ENCODE measurements at regions not wholly inside any gene's neighbourhood (a gene's known extent, or its start where the extent isn't known, plus 50 kb on each side); places are given as distances from the start of the nearest gene placed in this dataset.

DNA sequence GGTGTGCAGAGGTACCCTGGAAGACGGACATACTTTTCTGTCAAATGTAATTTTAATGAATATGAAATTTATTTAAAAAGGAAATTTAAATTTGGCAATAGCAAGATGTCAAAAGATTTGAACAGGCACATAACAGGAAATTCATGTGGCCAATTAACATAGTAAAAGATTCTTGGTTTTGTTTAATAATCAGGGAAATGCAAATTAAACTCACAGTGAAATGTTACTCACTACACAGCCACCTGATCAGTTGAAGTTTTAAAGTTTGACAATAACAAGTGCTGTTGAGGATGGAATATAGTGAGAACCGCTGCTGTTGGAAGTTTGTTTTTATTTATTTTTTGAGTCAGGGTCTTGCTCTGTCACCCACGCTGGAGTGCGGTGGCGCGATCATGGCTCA is 63.9 kb downstream of the TEX35 start:
- no peaks in the 10 kb centered on the region for H3K27me3 ChIP-seq
- H3K4me1 ChIP-seq (ENCODE audit: insufficient read depth), result peaks cover 7% of the 10 kb centered on the region
- no peaks in the 10 kb centered on the region for H3K9me3 ChIP-seq
- TF ChIP-seq, protein P1, sequence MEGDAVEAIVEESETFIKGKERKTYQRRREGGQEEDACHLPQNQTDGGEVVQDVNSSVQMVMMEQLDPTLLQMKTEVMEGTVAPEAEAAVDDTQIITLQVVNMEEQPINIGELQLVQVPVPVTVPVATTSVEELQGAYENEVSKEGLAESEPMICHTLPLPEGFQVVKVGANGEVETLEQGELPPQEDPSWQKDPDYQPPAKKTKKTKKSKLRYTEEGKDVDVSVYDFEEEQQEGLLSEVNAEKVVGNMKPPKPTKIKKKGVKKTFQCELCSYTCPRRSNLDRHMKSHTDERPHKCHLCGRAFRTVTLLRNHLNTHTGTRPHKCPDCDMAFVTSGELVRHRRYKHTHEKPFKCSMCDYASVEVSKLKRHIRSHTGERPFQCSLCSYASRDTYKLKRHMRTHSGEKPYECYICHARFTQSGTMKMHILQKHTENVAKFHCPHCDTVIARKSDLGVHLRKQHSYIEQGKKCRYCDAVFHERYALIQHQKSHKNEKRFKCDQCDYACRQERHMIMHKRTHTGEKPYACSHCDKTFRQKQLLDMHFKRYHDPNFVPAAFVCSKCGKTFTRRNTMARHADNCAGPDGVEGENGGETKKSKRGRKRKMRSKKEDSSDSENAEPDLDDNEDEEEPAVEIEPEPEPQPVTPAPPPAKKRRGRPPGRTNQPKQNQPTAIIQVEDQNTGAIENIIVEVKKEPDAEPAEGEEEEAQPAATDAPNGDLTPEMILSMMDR (IDR thresholded peaks at IDR 0.05), result no peak
- TF ChIP-seq POLR2A (IDR thresholded peaks at IDR 0.05) (no peak), EP300 (IDR thresholded peaks at IDR 0.05) (no peak)
- no peak overlapping the region for H3K27ac ChIP-seq
- DNase-seq, result no peak
- intact Hi-C loops (cut with DNase I), result no loop called here
- H3K4me3 ChIP-seq, result no peak overlapping the region
- WGBS, 3 donors, result 92 to 97% (median 95%) methylated on average over 6 of the region's 6 CpGs
- no peaks in the 10 kb centered on the region for H3K36me3 ChIP-seq

DNA sequence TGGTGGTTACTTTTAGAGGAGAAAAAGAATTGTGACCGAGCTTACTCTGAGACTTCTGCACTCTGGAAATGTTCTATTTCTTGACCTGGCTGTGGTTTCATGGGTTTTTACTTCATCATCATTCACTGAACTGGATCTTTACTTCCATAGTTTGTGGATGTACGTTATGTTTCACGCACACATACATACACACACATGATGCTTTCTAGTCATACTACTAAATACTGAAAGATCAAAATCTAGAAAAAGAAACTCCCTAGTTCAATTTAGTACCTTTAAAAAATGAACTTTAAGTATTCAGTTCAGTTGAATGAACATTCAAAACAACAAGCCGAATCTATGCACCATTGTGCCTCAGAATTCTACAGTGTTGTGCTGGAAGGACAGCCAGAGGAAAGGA is 65.0 kb downstream of the TEX35 start:
- no peak overlapping the region for H3K27ac ChIP-seq

DNA sequence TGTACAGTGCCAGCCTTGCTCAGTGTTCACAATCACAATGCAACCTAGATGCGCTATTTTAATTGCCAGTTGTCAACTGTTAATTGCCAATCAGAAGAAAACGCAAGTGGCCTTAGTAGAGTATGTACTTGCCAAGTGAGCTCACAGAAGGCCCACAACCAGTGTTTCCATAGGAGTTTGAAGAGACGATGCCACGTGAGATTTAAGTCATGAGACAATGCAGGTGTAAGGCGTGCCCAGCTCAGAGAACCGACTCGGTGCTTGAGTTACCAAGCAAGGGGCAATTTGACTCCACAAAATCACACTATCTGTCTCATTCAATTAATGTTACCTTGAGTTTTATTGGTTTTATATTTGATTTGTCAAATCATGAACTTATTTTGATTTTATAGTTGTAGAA is 65.6 kb downstream of the TEX35 start:
- Histone ChIP-seq H3K4me1 (ENCODE audit: insufficient read depth) (peaks cover 7% of the 10 kb centered on the region), H3K4me3 (no peak overlapping the region), H3K36me3 (no peaks in the 10 kb centered on the region), H3K9me3 (no peaks in the 10 kb centered on the region), H3K27ac (no peak overlapping the region), H3K27me3 (no peaks in the 10 kb centered on the region)
- intact Hi-C loops (cut with DNase I), result no loop called here
- no peak for TF ChIP-seq POLR2A (IDR thresholded peaks at IDR 0.05)
- TF ChIP-seq EP300 (IDR thresholded peaks at IDR 0.05), result no peak
- WGBS, 3 donors, result 95 to 98% (median 96%) methylated on average over 7 of the region's 7 CpGs
- DNase-seq, result no peak

More for the DNA sequence above, 65.0 kb downstream of the TEX35 start:
- no peak for TF ChIP-seq POLR2A (IDR thresholded peaks at IDR 0.05)
- TF ChIP-seq EP300 (IDR thresholded peaks at IDR 0.05), result no peak
- TF ChIP-seq, protein P1 (IDR thresholded peaks at IDR 0.05), result no peak
- 89 to 93% (median 93%) methylated on average over 4 of the region's 4 CpGs for WGBS, 3 donors
- no peak for DNase-seq
- Histone ChIP-seq H3K4me3 (no peak overlapping the region), H3K9me3 (no peaks in the 10 kb centered on the region), H3K27me3 (no peaks in the 10 kb centered on the region), H3K4me1 (ENCODE audit: insufficient read depth) (peaks cover 7% of the 10 kb centered on the region), H3K36me3 (no peaks in the 10 kb centered on the region)
- intact Hi-C loops (cut with DNase I), result no loop called here

DNA sequence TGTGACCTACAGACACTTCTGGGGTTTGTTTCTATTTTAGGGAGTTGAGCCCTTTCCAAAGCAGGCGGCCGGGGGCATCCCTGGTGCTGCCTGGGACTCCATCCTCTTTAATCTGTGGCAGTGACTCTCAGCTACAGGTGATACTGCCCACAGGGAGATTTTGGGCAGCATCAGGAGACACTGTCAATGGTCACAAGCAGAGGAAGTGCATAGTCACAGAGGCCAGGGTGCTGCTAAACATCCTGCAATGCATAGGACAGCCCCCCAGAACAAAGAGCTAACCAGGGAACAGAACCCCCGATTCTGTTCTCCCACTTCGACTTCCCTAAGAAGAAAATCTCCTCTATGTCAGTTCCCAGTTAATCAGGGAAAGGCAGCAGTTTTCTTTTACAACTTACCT is 66.2 kb downstream of the TEX35 start:
- no peaks in the 10 kb centered on the region for H3K36me3 ChIP-seq
- H3K4me1 ChIP-seq (ENCODE audit: insufficient read depth), result peaks cover 7% of the 10 kb centered on the region
- DNase-seq, result no peak
- no peak for TF ChIP-seq EP300 (IDR thresholded peaks at IDR 0.05)
- no peak for TF ChIP-seq POLR2A (IDR thresholded peaks at IDR 0.05)
- TF ChIP-seq, protein P1 (IDR thresholded peaks at IDR 0.05), result no peak
- H3K27ac ChIP-seq, result no peak overlapping the region
- no peaks in the 10 kb centered on the region for H3K27me3 ChIP-seq
- 89 to 91% (median 90%) methylated on average over 4 of the region's 4 CpGs for WGBS, 3 donors
- intact Hi-C loops (cut with DNase I), result no loop called here
- H3K9me3 ChIP-seq, result no peaks in the 10 kb centered on the region
- H3K4me3 ChIP-seq, result no peak overlapping the region

DNA sequence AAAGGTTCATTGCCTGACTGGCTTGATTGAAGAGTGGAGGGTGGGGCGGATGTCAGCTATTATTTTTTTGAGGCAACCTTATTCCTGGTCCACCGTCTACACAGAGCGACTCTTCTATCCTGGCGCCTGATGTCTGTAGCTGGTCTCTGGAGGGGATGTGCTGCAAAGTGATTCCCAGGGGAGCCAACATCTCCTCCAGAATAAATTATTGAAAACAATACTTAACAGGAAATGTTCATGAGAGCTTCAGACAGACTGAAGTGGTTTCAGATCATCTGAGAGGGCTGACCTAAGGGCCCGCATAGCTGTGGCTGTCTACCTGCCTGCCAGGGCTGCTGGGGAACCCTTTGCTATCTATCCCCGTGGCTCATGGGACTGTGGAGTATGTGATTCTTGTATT is 66.7 kb downstream of the TEX35 start:
- Histone ChIP-seq H3K36me3 (no peaks in the 10 kb centered on the region), H3K27ac (no peak overlapping the region), H3K9me3 (no peaks in the 10 kb centered on the region), H3K27me3 (no peaks in the 10 kb centered on the region), H3K4me3 (no peak overlapping the region), H3K4me1 (ENCODE audit: insufficient read depth) (peaks cover 7% of the 10 kb centered on the region)
- intact Hi-C loops (cut with DNase I), result no loop called here
- WGBS, 3 donors, result 91 to 98% (median 97%) methylated on average over 6 of the region's 6 CpGs
- TF ChIP-seq POLR2A (IDR thresholded peaks at IDR 0.05) (no peak), EP300 (IDR thresholded peaks at IDR 0.05) (no peak)
- TF ChIP-seq, protein P1 (IDR thresholded peaks at IDR 0.05), result no peak
- DNase-seq, result no peak

Measured in ovary (tissue), 7 donors.